Heart right ventricle (tissue), 16 donors: ENCODE measurements at regions not wholly inside any gene's neighbourhood (a gene's known extent, or its start where the extent isn't known, plus 50 kb on each side); places are given as distances from the start of the nearest gene placed in this dataset.

Experiments used
- ATAC-seq, 8 donors: fragments of 200-7000 bp; cut with Tn5 transposase; one replicate each; pipeline ENCODE4 v1.9.1; 2020; ENCODE audit warnings: mild to moderate bottlenecking in 8 of 8, moderate library complexity in 8 of 8, moderate number of reproducible peaks in 1 of 8
- DNase-seq, 2 donors: peaks; one replicate each; pipeline ENCODE4 v3.0.0-alpha.2; 2020
- H3K27ac ChIP-seq, 10 donors: fragments of 200-600 bp; sonication (generic) in 2 of 10; one replicate each; pipeline versions ENCODE4 v1.5.0 to v1.8.0; 2020 to 2022; ENCODE audit warnings: mild to moderate bottlenecking in 3 of 10
- H3K27me3 ChIP-seq, 7 donors: fragments of 200-600 bp; one replicate each; pipeline ENCODE4 v1.8.0; 2021 to 2022; ENCODE audit warnings: mild to moderate bottlenecking in 2 of 7
- H3K36me3 ChIP-seq, 9 donors: fragments of 200-600 bp; sonication (generic) in 1 of 9; one replicate each; pipeline versions ENCODE4 v1.5.0 to v1.8.0; 2020 to 2022; ENCODE audit warnings: mild to moderate bottlenecking in 2 of 9
- H3K4me1 ChIP-seq, 9 donors: fragments of 200-600 bp; sonication (generic) in 1 of 9; one replicate each; pipeline versions ENCODE4 v1.5.0 to v1.8.0; 2020 to 2022; ENCODE audit warnings: mild to moderate bottlenecking in 4 of 9
- H3K4me3 ChIP-seq, 10 donors: fragments of 200-600 bp; sonication (generic) in 2 of 10; one replicate each; pipeline versions ENCODE4 v1.5.0 to v1.8.0; 2020 to 2022; ENCODE audit warnings: mild to moderate bottlenecking in 7 of 10, moderate library complexity in 2 of 10
- H3K9me3 ChIP-seq, 11 donors: fragments of 200-600 bp in 10 of 11; sonication (generic) in 2 of 11; one replicate each; pipeline versions ENCODE4 v1.5.0 to v1.8.0; 2013 to 2022; ENCODE audit warnings: mild to moderate bottlenecking in 2 of 11, control low read depth in 1 of 11, moderate library complexity in 1 of 11
- WGBS, 2 donors: extraction: QIAGEN DNeasy Blood & Tissue Kit; methylation state at CpG; one replicate each; pipeline ENCODE4 v1.1.7; 2013; ENCODE audit warnings: inconsistent platforms in 1 of 2; 5-methylcytosine and 5-hydroxymethylcytosine counted together
- intact Hi-C, 10 donors: fragments of 100-400 bp; cut with DNase I; formaldehyde crosslinking; loops; one replicate each; pipeline versions ENCODE4 v1.11.1 to v1.14.2; 2022
- TF ChIP-seq, protein P1 (sequence below), 9 donors: fragments of 200-600 bp; sonication (generic) in 2 of 9; IDR thresholded peaks; one replicate each; pipeline versions ENCODE4 v1.5.0 to v1.8.0; 2021 to 2022; ENCODE audit warnings: antibody characterized with exemption in 9 of 9, mild to moderate bottlenecking in 5 of 9, moderate library complexity in 1 of 9
- donor health status: Arrhythmogenic right ventricular cardiomyopathy.
- donor health status: ischemic (EF 13 %, LVEDD 7.1; RV severe dilation, severe dysfunction).
- donor health status: healthy with polysubstance abuse.
- donor health status: DM: no; HTN: yes; CAD: no.
- donor health status: DM: no; HTN: no; CAD: no.
- donor health status: ischemic (EF 25% LVEDD 6.9; RV normal size, moderate dysfunction).
- donor health status: ischemic (EF 25% LVEDD 5.7; RV mildly dilated, moderate dysfunction).
- donor health status: healthy.
- donor health status: DM: yes; HTN: yes; CAD: no.
- donor health status: Ischemic cardiomyopathy.
- donor health status: ischemic (EF 35%, LVEDD 5.7; RV mildly dilated, moderate dysfunction).
- donor health status: nonischemic (EF 11% LVEDD 7.7; RV severe dilation, severe dysfunction).
- donor health status: DM: yes; HTN: yes; CAD: no.
- donor health status: PGD.
- donor health status: ischemic (EF 29% LVEDD 5.4; RV normal size, mild dysfunction).
- donor health status: nonischemic (EF 23%, LVEDD 6.1; RV moderate dilation, normal function).

DNA sequence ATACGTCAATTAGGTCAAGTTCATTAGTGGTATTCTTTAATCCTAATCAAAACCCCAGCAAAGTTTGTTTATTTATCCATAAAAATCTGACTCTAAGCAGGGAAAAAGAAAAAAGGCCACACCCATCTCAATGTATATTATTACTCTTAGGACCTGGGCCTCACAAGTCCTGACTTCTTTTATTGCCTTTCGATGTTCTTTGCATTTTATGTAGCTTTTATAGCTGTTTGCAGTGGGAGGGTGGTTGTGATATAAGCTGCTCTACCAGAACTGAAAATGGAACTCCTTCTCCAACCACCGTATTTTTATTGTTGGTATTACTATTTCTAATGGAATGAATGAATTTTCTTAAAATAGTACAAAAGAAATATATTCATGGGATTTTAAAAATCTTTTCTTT lies 163.3 kb upstream of the FAM47C start:
- ATAC-seq = no peak
- intact Hi-C loops = no loop called here
- WGBS, 2 donors = 89 to 95% methylated on average over 3 of the region's 3 CpGs

DNA sequence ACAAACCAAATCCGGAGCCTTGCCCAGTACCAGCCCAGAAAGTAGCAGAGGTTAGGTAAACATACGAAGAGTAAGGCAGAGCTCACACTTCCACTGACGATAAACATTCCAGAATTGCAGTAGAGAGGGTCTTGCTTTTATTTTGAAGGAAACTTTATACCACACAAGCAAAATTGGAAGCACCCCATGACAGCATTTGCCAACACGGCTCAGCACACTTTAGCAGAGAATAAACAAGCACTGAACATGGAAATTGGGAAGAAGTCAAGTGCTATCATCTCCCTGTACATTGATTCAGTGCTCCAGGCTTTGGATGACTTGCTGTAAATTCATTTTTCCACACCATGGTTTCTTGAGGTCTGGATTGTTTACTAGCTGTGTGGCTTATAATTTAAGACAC lies 160.7 kb upstream of the FAM47C start:
- Histone ChIP-seq H3K27me3 (peaks cover 0 to 14% (median 0%) of the 10 kb centered on the region in 7 donors), H3K36me3 (no peaks in the 10 kb centered on the region), H3K4me1 (no peaks in the 10 kb centered on the region), H3K9me3 (no peaks in the 10 kb centered on the region), H3K4me3 (no peak overlapping the region), H3K27ac (no peak overlapping the region)
- no peak for DNase-seq
- WGBS, 2 donors = 64 to 68% methylated on average over 4 of the region's 4 CpGs
- no peak for ATAC-seq
- intact Hi-C loops = no loop called here
- TF ChIP-seq, protein P1, sequence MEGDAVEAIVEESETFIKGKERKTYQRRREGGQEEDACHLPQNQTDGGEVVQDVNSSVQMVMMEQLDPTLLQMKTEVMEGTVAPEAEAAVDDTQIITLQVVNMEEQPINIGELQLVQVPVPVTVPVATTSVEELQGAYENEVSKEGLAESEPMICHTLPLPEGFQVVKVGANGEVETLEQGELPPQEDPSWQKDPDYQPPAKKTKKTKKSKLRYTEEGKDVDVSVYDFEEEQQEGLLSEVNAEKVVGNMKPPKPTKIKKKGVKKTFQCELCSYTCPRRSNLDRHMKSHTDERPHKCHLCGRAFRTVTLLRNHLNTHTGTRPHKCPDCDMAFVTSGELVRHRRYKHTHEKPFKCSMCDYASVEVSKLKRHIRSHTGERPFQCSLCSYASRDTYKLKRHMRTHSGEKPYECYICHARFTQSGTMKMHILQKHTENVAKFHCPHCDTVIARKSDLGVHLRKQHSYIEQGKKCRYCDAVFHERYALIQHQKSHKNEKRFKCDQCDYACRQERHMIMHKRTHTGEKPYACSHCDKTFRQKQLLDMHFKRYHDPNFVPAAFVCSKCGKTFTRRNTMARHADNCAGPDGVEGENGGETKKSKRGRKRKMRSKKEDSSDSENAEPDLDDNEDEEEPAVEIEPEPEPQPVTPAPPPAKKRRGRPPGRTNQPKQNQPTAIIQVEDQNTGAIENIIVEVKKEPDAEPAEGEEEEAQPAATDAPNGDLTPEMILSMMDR (IDR thresholded peaks at IDR 0.05) = no peak

More for the DNA sequence above, 163.3 kb upstream of the FAM47C start:
- TF ChIP-seq, protein P1 (IDR thresholded peaks at IDR 0.05) = no peak
- peaks cover 0 to 10% (median 0%) of the 10 kb centered on the region in 7 donors for H3K27me3 ChIP-seq
- H3K36me3 ChIP-seq = no peaks in the 10 kb centered on the region
- H3K4me3 ChIP-seq = no peak overlapping the region
- H3K4me1 ChIP-seq = no peaks in the 10 kb centered on the region
- no peaks in the 10 kb centered on the region for H3K9me3 ChIP-seq
- no peak for DNase-seq
- H3K27ac ChIP-seq = no peak overlapping the region

DNA sequence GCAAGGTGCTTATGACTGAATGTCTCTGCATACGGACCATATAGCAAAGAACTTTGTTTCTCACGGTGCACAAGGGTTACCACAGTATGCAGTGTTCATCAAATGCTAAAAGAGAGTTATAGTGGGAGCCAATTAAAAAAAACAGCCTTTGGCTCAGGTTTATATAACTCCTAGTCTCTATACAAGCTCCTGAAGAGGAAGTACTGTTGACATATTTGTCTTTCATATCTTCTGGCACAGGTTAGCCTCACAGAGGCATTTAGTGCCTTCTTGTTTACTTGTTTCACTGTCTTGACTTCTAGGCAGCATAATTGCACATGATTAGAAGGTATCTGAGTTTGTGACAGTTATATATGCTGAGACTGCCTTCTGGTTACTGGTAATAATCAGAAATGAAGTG lies 158.8 kb upstream of the FAM47C start:
- Histone ChIP-seq H3K36me3 (no peaks in the 10 kb centered on the region), H3K27ac (no peak overlapping the region), H3K27me3 (peaks cover 0 to 14% (median 0%) of the 10 kb centered on the region in 7 donors), H3K4me3 (no peak overlapping the region), H3K4me1 (no peaks in the 10 kb centered on the region), H3K9me3 (no peaks in the 10 kb centered on the region)
- TF ChIP-seq, protein P1 (IDR thresholded peaks at IDR 0.05) = no peak
- DNase-seq (no peak), ATAC-seq (no peak)
- intact Hi-C loops = no loop called here
- 80% methylated on average over 2 of the region's 2 CpGs for WGBS, 2 donors

- Histone ChIP-seq H3K27ac (no peak overlapping the region), H3K4me3 (no peak overlapping the region), H3K9me3 (no peaks in the 10 kb centered on the region), H3K36me3 (no peaks in the 10 kb centered on the region), H3K4me1 (no peaks in the 10 kb centered on the region), H3K27me3 (peaks cover 0 to 35% (median 0%) of the 10 kb centered on the region in 7 donors)
- DNase-seq (no peak), ATAC-seq (no peak)
- TF ChIP-seq, protein P1 (IDR thresholded peaks at IDR 0.05) = peak in 1 of 9 donors; percentile 16
- 91 to 96% methylated on average over 3 of the region's 3 CpGs for WGBS, 2 donors
- intact Hi-C loops = no loop called here
Observed at GRCh38 chrX:36856849-36857248, 151.3 kb upstream of the FAM47C start.
